ENCODE measurements at regions not wholly inside any gene's neighbourhood (a gene's known extent, or its start where the extent isn't known, plus 50 kb on each side); places are given as distances from the start of the nearest gene placed in this dataset.

- Histone ChIP-seq H3K27ac (ENCODE audit: control insufficient read depth, insufficient read depth) (no peak overlapping the region), H3K4me1 (ENCODE audit: control insufficient read depth, insufficient read depth, low read length) (no peaks in the 10 kb centered on the region), H3K9me3 (replicated peaks; ENCODE audit: control insufficient read depth, insufficient read depth, low read length) (no peaks in the 10 kb centered on the region), H3K79me2 (ENCODE audit: control insufficient read depth, insufficient read depth, low read length) (no peaks in the 10 kb centered on the region), H3K4me3 (no peak overlapping the region), H3K36me3 (ENCODE audit: control insufficient read depth in 2 of 2, insufficient read depth in 2 of 2, low read length in 1 of 2) (no peaks in the 10 kb centered on the region), H3K4me2 (ENCODE audit: control insufficient read depth, insufficient read depth) (no peak overlapping the region), H3K27me3 (replicated peaks in 1 of 2; ENCODE audit: control insufficient read depth in 2 of 2, insufficient read depth in 2 of 2, low read length in 1 of 2) (no peaks in the 10 kb centered on the region), H2AFZ (ENCODE audit: control insufficient read depth, low read depth, low read length) (no peak overlapping the region), H3K9ac (ENCODE audit: control insufficient read depth, insufficient read depth, low read length) (no peak overlapping the region), H4K20me1 (ENCODE audit: control insufficient read depth, insufficient read depth) (no peaks in the 10 kb centered on the region)
- ATAC-seq: no peak
- ChIA-PET SMC1A (ENCODE audit: uncharacterized antibody, unreplicated experiment) (no interaction called here), POLR2A (no interaction called here), CTCF (no interaction called here), RAD21 (ENCODE audit: unreplicated experiment) (no interaction called here)
- no peak for TF ChIP-seq ETV6 (conservative IDR thresholded peaks at IDR 0.05 in 1 of 2, IDR thresholded peaks at IDR 0.05 in 1 of 2; ENCODE audit: borderline replicate concordance in 1 of 2, low read depth in 1 of 2)
- no peak for TF ChIP-seq ZNF274 (IDR thresholded peaks at IDR 0.05; ENCODE audit: insufficient read depth, insufficient read length)
- TF ChIP-seq NFYB (IDR thresholded peaks at IDR 0.05; ENCODE audit: insufficient read depth, low read depth, low read length): no peak
- TF ChIP-seq SKIL (IDR thresholded peaks at IDR 0.05; ENCODE audit: low read depth, poor library complexity, severe bottlenecking): no peak
- no peak for TF ChIP-seq SPI1 (IDR thresholded peaks at IDR 0.05; ENCODE audit: borderline replicate concordance, insufficient read depth, low read depth, low read length)
- TF ChIP-seq RBBP5 (conservative IDR thresholded peaks at IDR 0.05): no peak
- TF ChIP-seq NFXL1 (IDR thresholded peaks at IDR 0.05; ENCODE audit: borderline replicate concordance): no peak
- TF ChIP-seq SUPT20H (IDR thresholded peaks at IDR 0.05; ENCODE audit: borderline replicate concordance, control insufficient read depth, low read depth, low read length): no peak
- TF ChIP-seq BCL3 (IDR thresholded peaks at IDR 0.05; ENCODE audit: borderline replicate concordance, insufficient read depth, low read depth, low read length, poor library complexity, severe bottlenecking): no peak
- no peak for TF ChIP-seq YBX1 (IDR thresholded peaks at IDR 0.05)
- TF ChIP-seq SMAD1 (IDR thresholded peaks at IDR 0.05; ENCODE audit: low read depth, partially characterized antibody): no peak
- TF ChIP-seq BACH1 (IDR thresholded peaks at IDR 0.05; ENCODE audit: borderline replicate concordance): no peak
- TF ChIP-seq SREBF2 (IDR thresholded peaks at IDR 0.05; ENCODE audit: low read length): no peak
- no peak for TF ChIP-seq HDAC6 (IDR thresholded peaks at IDR 0.05; ENCODE audit: unreplicated experiment)
- FAIRE-seq: no peak
- intact Hi-C loops (cut with micrococcal nuclease; ENCODE audit: unreplicated experiment) (no loop called here), in situ Hi-C loops (cut with MboI) (no loop called here)
- no peak for DNase-seq (ENCODE audit: low read depth, low spot score)
- 6% methylated on average over 3 of the region's 3 CpGs for WGBS (ENCODE audit: insufficient coverage, insufficient replicate concordance, low lambda C conversion rate, missing lambda C conversion rate)
- no TSS peak for BruUV-seq (replicated peaks)
Measured at GRCh38 chrX:150234126-150234525, 129.0 kb upstream of the MAMLD1 start.
